K562 (cell line): ENCODE measurements at regions not wholly inside any gene's neighbourhood (a gene's known extent, or its start where the extent isn't known, plus 50 kb on each side); places are given as distances from the start of the nearest gene placed in this dataset.

Source experiments
- ATAC-seq: fragments of 200-7000 bp; cut with Tn5 transposase; 3 replicates; pipeline ENCODE4 v1.9.1; 2020; ENCODE audit warnings: moderate library complexity
- BruUV-seq: library from RNA; stranded (reverse); fragments of 400-500 nt; replicated peaks from 2 replicates; lab custom pipeline; 2021; lab: Mats Ljungman, UMichigan
- CTCF ChIA-PET: fragments of 300-600 bp; formaldehyde crosslinking; extraction: SDS; loops from one replicate; lab custom pipeline; 2021; ENCODE audit warnings: low intra/inter-chr PET ratio; lab: Yijun Ruan, JAX
- POLR2A ChIA-PET: fragments of 300-600, 350-650 bp; sonication (Branson Sonifier 250); formaldehyde crosslinking; extraction: SDS; loops from one replicate; lab custom pipeline; 2021; ENCODE audit warnings: antibody characterized with exemption, inconsistent platforms; lab: Yijun Ruan, JAX
- DNase-seq, 4 experiments: peaks; one replicate each; pipeline versions ENCODE4 v3.0.0 to v3.0.0-alpha.2; 2011 to 2018; ENCODE audit warnings: low spot score in 3 of 4, mixed read lengths in 3 of 4; ENCODE audit errors: extremely low read depth in 1 of 4
- FAIRE-seq: peaks from 2 replicates; lab custom pipeline; 2011; peaks lifted over from hg19 to GRCh38; lab: Jason Lieb, UNC
- H2AFZ ChIP-seq: 2 replicates; pipeline ENCODE4 v1.6.0; 2011; ENCODE audit warnings: low read depth, low read length, control low read depth, inconsistent platforms
- H3K27ac ChIP-seq: fragments of 200-600 bp; 3 replicates; pipeline ENCODE4 v1.8.0; 2011; ENCODE audit warnings: low read depth, mild to moderate bottlenecking, control low read depth, inconsistent platforms, low read length, moderate library complexity, mixed read lengths; ENCODE audit errors: extremely low read depth
- H3K27me3 ChIP-seq, 2 experiments: fragments of 300-600 bp in 1 of 2; 2 replicates in 1 of 2; 3 replicates in 1 of 2; pipeline versions ENCODE4 v1.6.0 to v1.8.0; 2011; ENCODE audit warnings: inconsistent platforms in 2 of 2, low read length in 2 of 2, mild to moderate bottlenecking in 1 of 2, mixed read lengths in 1 of 2, moderate library complexity in 1 of 2; ENCODE audit not compliant: control insufficient read depth in 2 of 2, insufficient read depth in 2 of 2
- H3K36me3 ChIP-seq: fragments of 300-600 bp; 3 replicates; pipeline ENCODE4 v1.8.0; 2011; ENCODE audit warnings: mild to moderate bottlenecking, low read length, inconsistent platforms; ENCODE audit not compliant: control insufficient read depth, insufficient read depth
- H3K4me1 ChIP-seq, 2 experiments: fragments of 200-600 bp in 1 of 2; replicated peaks in 1 of 2; 2 replicates in 1 of 2; 3 replicates in 1 of 2; pipeline versions ENCODE4 v1.5.1 to v1.8.0; 2011; ENCODE audit warnings: inconsistent platforms in 2 of 2, low read length in 2 of 2, mild to moderate bottlenecking in 1 of 2, mixed read lengths in 1 of 2, moderate library complexity in 1 of 2; ENCODE audit not compliant: control insufficient read depth in 2 of 2, insufficient read depth in 2 of 2
- H3K4me2 ChIP-seq: 2 replicates; pipeline ENCODE4 v1.6.1; 2011; ENCODE audit warnings: low read length, control low read depth, inconsistent platforms, mixed read lengths; ENCODE audit not compliant: insufficient read depth
- H3K4me3 ChIP-seq: fragments of 200-600 bp; sonication (generic), shearing (Covaris generic); 2 replicates; pipeline ENCODE4 v1.5.1; 2016; ENCODE audit warnings: control low read depth, inconsistent platforms
- H3K79me2 ChIP-seq: fragments of 200-600 bp; 3 replicates; pipeline ENCODE4 v1.8.0; 2011; ENCODE audit warnings: low read length, inconsistent platforms; ENCODE audit not compliant: control insufficient read depth, insufficient read depth
- H3K9ac ChIP-seq, 2 experiments: 2 replicates each; pipeline versions ENCODE4 v1.6.0 to v1.6.1; 2011; ENCODE audit warnings: low read depth in 2 of 2, low read length in 2 of 2, control low read depth in 1 of 2, inconsistent platforms in 1 of 2, mild to moderate bottlenecking in 1 of 2, mixed read lengths in 1 of 2; ENCODE audit not compliant: insufficient read depth in 1 of 2
- H3K9me1 ChIP-seq: one replicate; pipeline ENCODE4 v1.6.0; 2011; ENCODE audit warnings: inconsistent platforms, mild to moderate bottlenecking, low read length, moderate library complexity; ENCODE audit not compliant: control insufficient read depth, insufficient read depth
- H3K9me3 ChIP-seq: replicated peaks from 2 replicates; pipeline ENCODE4 v1.5.1; 2011; ENCODE audit warnings: low read depth, low read length, inconsistent platforms; ENCODE audit not compliant: control insufficient read depth, insufficient read depth
- H4K20me1 ChIP-seq: replicated peaks from 2 replicates; pipeline ENCODE4 v1.6.1; 2011; ENCODE audit warnings: low read length, inconsistent platforms, mixed read lengths; ENCODE audit not compliant: control insufficient read depth, insufficient read depth
- DIDO1 ChIP-seq: fragments of 450-650 bp; IDR thresholded peaks from 2 replicates; pipeline ENCODE4 v1.6.1; 2016; ENCODE audit warnings: low read depth, missing biosample characterization, missing genetic modification characterization
- FOXA3 ChIP-seq, 2 experiments: fragments of 450-650 bp in 1 of 2; sonication (generic) in 1 of 2; formaldehyde crosslinking; IDR thresholded peaks in 1 of 2; conservative IDR thresholded peaks in 1 of 2; 2 replicates each; pipeline versions ENCODE4 v1.4.0 to v1.8.0; 2020 to 2022; ENCODE audit warnings: mild to moderate bottlenecking in 2 of 2, missing genetic modification reagents in 1 of 2
- HINFP ChIP-seq: fragments of 450-650 bp; conservative IDR thresholded peaks from 2 replicates; pipeline ENCODE4 v1.6.1; 2016; ENCODE audit warnings: missing genetic modification characterization, low read depth, mild to moderate bottlenecking, control low read depth, missing compliant biosample characterization
- KDM2B ChIP-seq: fragments of 250-450 bp; sonication (Bioruptor Pico); IDR thresholded peaks from 2 replicates; pipeline ENCODE4 v1.8.0; 2021; ENCODE audit warnings: mild to moderate bottlenecking, moderate library complexity
- MTA1 ChIP-seq: fragments of 450-650 bp; IDR thresholded peaks from 2 replicates; pipeline ENCODE4 v1.6.1; 2017; ENCODE audit warnings: borderline replicate concordance
- ZFP91 ChIP-seq: sonication (generic); formaldehyde crosslinking; IDR thresholded peaks from 2 replicates; pipeline ENCODE4 v1.8.0; 2022; ENCODE audit warnings: mild to moderate bottlenecking, missing genetic modification reagents
- WGBS: fragments of 100-300 bp; shearing (Covaris generic); methylation state at CpG from one replicate; pipeline ENCODE4 v1.1.6; 2016; ENCODE audit warnings: low coverage, mixed read lengths; ENCODE audit not compliant: insufficient coverage; ENCODE audit errors: missing lambda C conversion rate; 5-methylcytosine and 5-hydroxymethylcytosine counted together
- in situ Hi-C: fragments of 300-500 bp; cut with MboI; formaldehyde crosslinking; loops from 4 replicates; pipeline ENCODE4 v1.15.0; 2018; ENCODE audit warnings: inconsistent platforms, mixed read lengths
- intact Hi-C: fragments of 100-400 bp; cut with micrococcal nuclease; formaldehyde crosslinking; loops from 2 replicates; pipeline ENCODE4 v1.14.2; 2022
- TF ChIP-seq, protein P1 (sequence below): sonication (generic); formaldehyde crosslinking; IDR thresholded peaks from 2 replicates; pipeline ENCODE4 v1.5.0; 2020; ENCODE audit warnings: missing genetic modification reagents
- TF ChIP-seq, protein P2 (sequence below): fragments of 450-650 bp; formaldehyde crosslinking; IDR thresholded peaks from 2 replicates; pipeline ENCODE4 v1.4.0; 2022; ENCODE audit warnings: mild to moderate bottlenecking, moderate library complexity

GRCh38 chr10:21172542-21172929, 275.4 kb upstream of the NEBL start:
- FAIRE-seq (peak; percentile 37), DNase-seq (no peak)
- POLR2A ChIA-PET = interaction anchor here (0.8 to 1.1 kb wide), 4 partner anchors 9 to 20 kb away, joined by 3 to 5 read pairs (median 3); no protein-coding TSS in a partner anchor
- 21% methylated on average over 10 of the region's 10 CpGs for WGBS
- Histone ChIP-seq H3K27ac (peak overlapping the region; percentile 34; the same call in 1 of the 3 replicates), H3K9ac (peak overlapping the region; percentile 7 to 89; a peak in 3 of 4 replicates), H2AFZ (peak overlapping the region; percentile 51)
- TF ChIP-seq HINFP (tag) (no peak), DIDO1 (tag) (no peak), KDM2B (CRISPR knock-in tag) (no peak), MTA1 (no peak), FOXA3 (CRISPR knock-in tag; conservative IDR thresholded peaks at IDR 0.05 in 1 of 2, IDR thresholded peaks at IDR 0.05 in 1 of 2) (peak; percentile 52 to 82; a peak in 3 of 4 replicates), ZFP91 (CRISPR knock-in tag) (peak; percentile 71; the same call in 1 of the 2 replicates)
- TF ChIP-seq, protein P1, sequence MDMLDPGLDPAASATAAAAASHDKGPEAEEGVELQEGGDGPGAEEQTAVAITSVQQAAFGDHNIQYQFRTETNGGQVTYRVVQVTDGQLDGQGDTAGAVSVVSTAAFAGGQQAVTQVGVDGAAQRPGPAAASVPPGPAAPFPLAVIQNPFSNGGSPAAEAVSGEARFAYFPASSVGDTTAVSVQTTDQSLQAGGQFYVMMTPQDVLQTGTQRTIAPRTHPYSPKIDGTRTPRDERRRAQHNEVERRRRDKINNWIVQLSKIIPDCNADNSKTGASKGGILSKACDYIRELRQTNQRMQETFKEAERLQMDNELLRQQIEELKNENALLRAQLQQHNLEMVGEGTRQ (CRISPR knock-in tag) = no peak
- TF ChIP-seq, protein P2, sequence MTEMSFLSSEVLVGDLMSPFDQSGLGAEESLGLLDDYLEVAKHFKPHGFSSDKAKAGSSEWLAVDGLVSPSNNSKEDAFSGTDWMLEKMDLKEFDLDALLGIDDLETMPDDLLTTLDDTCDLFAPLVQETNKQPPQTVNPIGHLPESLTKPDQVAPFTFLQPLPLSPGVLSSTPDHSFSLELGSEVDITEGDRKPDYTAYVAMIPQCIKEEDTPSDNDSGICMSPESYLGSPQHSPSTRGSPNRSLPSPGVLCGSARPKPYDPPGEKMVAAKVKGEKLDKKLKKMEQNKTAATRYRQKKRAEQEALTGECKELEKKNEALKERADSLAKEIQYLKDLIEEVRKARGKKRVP (CRISPR knock-in tag) = no peak
- TF ChIP-seq, all 486 proteins: peak for 2
- peaks cover 5% of the 10 kb centered on the region; the same call in 1 of the 3 replicates for H3K36me3 ChIP-seq
- peaks cover 3% of the 10 kb centered on the region; the same call in 2 of the 3 replicates for H3K79me2 ChIP-seq
- CTCF ChIA-PET = no interaction called here
- no TSS peak for BruUV-seq
- no peaks in the 10 kb centered on the region for H3K9me1 ChIP-seq
- H3K4me1 ChIP-seq = peaks cover 12 to 21% of the 10 kb centered on the region in 2 experiments; a peak in 4 of 5 replicates
- no peaks in the 10 kb centered on the region for H3K27me3 ChIP-seq
- no peaks in the 10 kb centered on the region for H3K9me3 ChIP-seq
- H4K20me1 ChIP-seq = no peaks in the 10 kb centered on the region
- peak overlapping the region; percentile 52; the same call in 1 of the 2 replicates for H3K4me3 ChIP-seq
- ATAC-seq = no peak
- intact Hi-C loops = no loop called here
- peak overlapping the region; percentile 66 for H3K4me2 ChIP-seq
- in situ Hi-C loops = no loop called here
